ENCODE measurements at regions not wholly inside any gene's neighbourhood (a gene's known extent, or its start where the extent isn't known, plus 50 kb on each side); places are given as distances from the start of the nearest gene placed in this dataset.

DNA sequence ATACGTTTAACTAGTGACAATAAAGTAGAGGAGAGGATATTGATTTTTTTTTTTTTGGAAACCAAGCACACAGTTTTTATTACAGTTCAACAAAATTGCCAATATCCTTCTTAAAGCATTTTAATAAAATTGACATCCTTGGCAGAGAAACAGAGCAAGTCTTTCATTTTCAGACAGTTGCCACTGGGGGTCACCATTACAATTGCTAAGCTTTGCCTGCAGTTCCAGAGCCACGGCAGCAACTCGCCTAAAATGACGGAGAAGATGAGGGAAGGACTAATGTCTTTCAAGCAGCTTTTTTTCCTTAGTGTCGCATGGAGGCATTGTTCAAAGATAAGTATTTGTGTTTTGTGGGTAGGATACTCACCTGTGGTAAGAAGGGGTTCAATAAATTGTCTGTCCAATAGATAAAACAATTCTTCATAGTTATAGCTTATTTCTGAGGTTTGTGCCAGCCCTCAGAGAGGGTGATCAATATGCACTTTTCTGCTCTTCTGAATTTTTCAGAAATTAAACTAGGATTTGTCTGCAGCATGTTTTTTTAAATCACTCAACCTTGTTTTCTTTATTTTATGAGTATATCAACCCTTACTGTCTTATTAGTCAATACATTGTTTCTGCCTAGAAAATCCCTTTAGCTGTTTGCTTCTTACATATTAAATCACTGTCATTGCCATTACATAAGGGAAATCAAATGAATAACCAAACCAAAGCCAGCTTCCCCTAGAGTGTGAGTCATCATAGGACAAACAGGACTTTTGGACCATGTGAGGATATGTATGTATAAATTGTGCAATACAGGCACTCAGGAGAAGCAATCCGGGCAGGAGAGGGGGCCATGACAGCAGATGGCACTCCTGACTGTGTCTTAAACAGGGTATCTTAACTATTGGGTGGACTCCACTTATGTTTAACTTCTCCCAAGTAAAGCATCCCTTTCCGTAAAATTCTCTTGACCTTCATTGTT lies 508.1 kb upstream of the ARX start (continued):
- TF ChIP-seq POLR2AphosphoS2 (conservative IDR thresholded peaks at IDR 0.05; ENCODE audit: low read length) = no peak
- no peak for TF ChIP-seq ZSCAN20 (CRISPR knock-in tag; IDR thresholded peaks at IDR 0.05)
- TF ChIP-seq FOXS1 (CRISPR knock-in tag; IDR thresholded peaks at IDR 0.05) = no peak
- TF ChIP-seq NR3C1 (IDR thresholded peaks at IDR 0.05) = no peak
- no peak for TF ChIP-seq KDM1A (IDR thresholded peaks at IDR 0.05; ENCODE audit: low read depth)
- no peak for TF ChIP-seq RARB (CRISPR knock-in tag; IDR thresholded peaks at IDR 0.05)
- no peak for TF ChIP-seq HEYL (CRISPR knock-in tag; IDR thresholded peaks at IDR 0.05)
- TF ChIP-seq PHF8 (IDR thresholded peaks at IDR 0.05; ENCODE audit: borderline replicate concordance, low read depth) = no peak
- TF ChIP-seq CHD2 (IDR thresholded peaks at IDR 0.05; ENCODE audit: low read length, partially characterized antibody) = no peak
- peak; percentile 33 for TF ChIP-seq FOSL2 (IDR thresholded peaks at IDR 0.05)
- peak; percentile 74 for TF ChIP-seq FOSL2 (CRISPR knock-in tag; IDR thresholded peaks at IDR 0.05)
- TF ChIP-seq TP53 (CRISPR knock-in tag; IDR thresholded peaks at IDR 0.05) = no peak
- TF ChIP-seq NPAS2 (CRISPR knock-in tag; IDR thresholded peaks at IDR 0.05; ENCODE audit: borderline replicate concordance) = no peak
- TF ChIP-seq EHF (CRISPR knock-in tag; IDR thresholded peaks at IDR 0.05) = no peak
- no peak for TF ChIP-seq HMGXB4 (CRISPR knock-in tag; IDR thresholded peaks at IDR 0.05; ENCODE audit: borderline replicate concordance)
- TF ChIP-seq MAZ (IDR thresholded peaks at IDR 0.05; ENCODE audit: borderline replicate concordance, low read depth, low read length) = no peak
- TF ChIP-seq HDAC2 (IDR thresholded peaks at IDR 0.05) = no peak
- TF ChIP-seq ZFP36 (IDR thresholded peaks at IDR 0.05; ENCODE audit: borderline replicate concordance, partially characterized antibody) = no peak
- TF ChIP-seq CBX2 (IDR thresholded peaks at IDR 0.05; ENCODE audit: borderline replicate concordance, low read depth) = no peak
- no peak for TF ChIP-seq RCOR1 (IDR thresholded peaks at IDR 0.05; ENCODE audit: low read depth, low read length)

- Histone ChIP-seq H3K4me2 (no peak overlapping the region), H3K4me3 (no peak overlapping the region), H3K4me1 (no peaks in the 10 kb centered on the region; the same call in 2 of the 3 replicates), H3K27ac (no peak overlapping the region), H3K9me3 (no peaks in the 10 kb centered on the region)
- CTCF ChIA-PET = no interaction called here
- ATAC-seq = no peak
- 6% methylated on average over 1 of the region's 1 CpG for WGBS (ENCODE audit: missing lambda C conversion rate)
- TF ChIP-seq MAFK (IDR thresholded peaks at IDR 0.05; ENCODE audit: partially characterized antibody) (no peak), MYC (IDR thresholded peaks at IDR 0.05; ENCODE audit: borderline replicate concordance, low read length) (no peak), CHD2 (IDR thresholded peaks at IDR 0.05; ENCODE audit: low read length, partially characterized antibody) (no peak)
- POLR2A ChIA-PET = no interaction called here
- FAIRE-seq = no peak
- DNase-seq (ENCODE audit: low read depth in 1 of 2, low spot score in 1 of 2) = no peak
Measured at GRCh38 chrX:25527156-25527555, 511.4 kb upstream of the ARX start.

DNA sequence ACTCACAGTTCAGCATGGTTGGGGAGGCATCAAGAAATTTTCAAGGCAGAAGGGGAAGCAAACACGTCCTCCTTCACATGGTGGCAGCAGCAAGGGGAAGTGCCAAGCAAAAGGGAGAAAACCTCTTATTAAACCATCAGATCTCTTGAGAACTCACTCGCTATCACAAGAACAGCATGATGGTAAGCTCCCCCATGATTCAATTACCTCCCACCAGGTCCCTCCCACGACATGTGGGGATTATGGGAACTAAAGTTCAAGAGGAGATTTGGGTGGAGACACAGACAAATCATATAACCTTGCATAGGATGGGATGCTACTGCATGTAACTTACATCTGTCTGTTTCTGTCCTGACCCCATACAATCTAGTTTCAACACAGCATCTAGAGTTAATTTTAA lies 511.8 kb upstream of the ARX start:
- POLR2A ChIA-PET = no interaction called here
- FAIRE-seq = no peak
- ATAC-seq = no peak
- CTCF ChIA-PET = no interaction called here
- TF ChIP-seq, protein P1, sequence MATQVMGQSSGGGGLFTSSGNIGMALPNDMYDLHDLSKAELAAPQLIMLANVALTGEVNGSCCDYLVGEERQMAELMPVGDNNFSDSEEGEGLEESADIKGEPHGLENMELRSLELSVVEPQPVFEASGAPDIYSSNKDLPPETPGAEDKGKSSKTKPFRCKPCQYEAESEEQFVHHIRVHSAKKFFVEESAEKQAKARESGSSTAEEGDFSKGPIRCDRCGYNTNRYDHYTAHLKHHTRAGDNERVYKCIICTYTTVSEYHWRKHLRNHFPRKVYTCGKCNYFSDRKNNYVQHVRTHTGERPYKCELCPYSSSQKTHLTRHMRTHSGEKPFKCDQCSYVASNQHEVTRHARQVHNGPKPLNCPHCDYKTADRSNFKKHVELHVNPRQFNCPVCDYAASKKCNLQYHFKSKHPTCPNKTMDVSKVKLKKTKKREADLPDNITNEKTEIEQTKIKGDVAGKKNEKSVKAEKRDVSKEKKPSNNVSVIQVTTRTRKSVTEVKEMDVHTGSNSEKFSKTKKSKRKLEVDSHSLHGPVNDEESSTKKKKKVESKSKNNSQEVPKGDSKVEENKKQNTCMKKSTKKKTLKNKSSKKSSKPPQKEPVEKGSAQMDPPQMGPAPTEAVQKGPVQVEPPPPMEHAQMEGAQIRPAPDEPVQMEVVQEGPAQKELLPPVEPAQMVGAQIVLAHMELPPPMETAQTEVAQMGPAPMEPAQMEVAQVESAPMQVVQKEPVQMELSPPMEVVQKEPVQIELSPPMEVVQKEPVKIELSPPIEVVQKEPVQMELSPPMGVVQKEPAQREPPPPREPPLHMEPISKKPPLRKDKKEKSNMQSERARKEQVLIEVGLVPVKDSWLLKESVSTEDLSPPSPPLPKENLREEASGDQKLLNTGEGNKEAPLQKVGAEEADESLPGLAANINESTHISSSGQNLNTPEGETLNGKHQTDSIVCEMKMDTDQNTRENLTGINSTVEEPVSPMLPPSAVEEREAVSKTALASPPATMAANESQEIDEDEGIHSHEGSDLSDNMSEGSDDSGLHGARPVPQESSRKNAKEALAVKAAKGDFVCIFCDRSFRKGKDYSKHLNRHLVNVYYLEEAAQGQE (IDR thresholded peaks at IDR 0.05) = no peak
- TF ChIP-seq SREBF2 (IDR thresholded peaks at IDR 0.05) (no peak), JUNB (IDR thresholded peaks at IDR 0.05) (no peak)
- no peak for DNase-seq (ENCODE audit: low read depth in 1 of 2, low spot score in 1 of 2)
- WGBS (ENCODE audit: missing lambda C conversion rate) = 7% methylated on average over 3 of the region's 3 CpGs
- Histone ChIP-seq H3K9me3 (no peaks in the 10 kb centered on the region), H3K4me3 (no peak overlapping the region), H3K27ac (no peak overlapping the region), H3K4me2 (no peak overlapping the region), H3K4me1 (no peaks in the 10 kb centered on the region; the same call in 2 of the 3 replicates)
